GM12892 (cell line): ENCODE measurements at regions not wholly inside any gene's neighbourhood (a gene's known extent, or its start where the extent isn't known, plus 50 kb on each side); places are given as distances from the start of the nearest gene placed in this dataset.

Experiments used
- POLR2A ChIP-seq: IDR thresholded peaks from 2 replicates; pipeline ENCODE4 v1.6.1; 2011; ENCODE audit warnings: low read depth, low read length, control low read depth
- POLR2AphosphoS5 ChIP-seq: IDR thresholded peaks from 2 replicates; pipeline ENCODE4 v1.6.1; 2011; ENCODE audit warnings: low read depth, low read length, control low read depth
- TAF1 ChIP-seq: IDR thresholded peaks from 2 replicates; pipeline ENCODE4 v1.6.1; 2011; ENCODE audit warnings: low read depth, mild to moderate bottlenecking, control low read depth, low read length, borderline replicate concordance

GRCh38 chr17:72342061-72342460 is 221.2 kb downstream of the SOX9 start:
- TF ChIP-seq POLR2A, result no peak
- no peak for TF ChIP-seq POLR2AphosphoS5
- TF ChIP-seq TAF1, result no peak
